ENCODE measurements at regions not wholly inside any gene's neighbourhood (a gene's known extent, or its start where the extent isn't known, plus 50 kb on each side); places are given as distances from the start of the nearest gene placed in this dataset.

- peak; percentile 10 for DNase-seq (ENCODE audit: low read depth)
Measured at GRCh38 chr2:49490710-49491109, 336.4 kb upstream of the FSHR start.

GRCh38 chr2:49487139-49487538, 332.8 kb upstream of the FSHR start:
- DNase-seq (ENCODE audit: low read depth): no peak

- no peak for DNase-seq (ENCODE audit: low read depth)
Measured at GRCh38 chr2:49480520-49480919, 326.2 kb upstream of the FSHR start.

- no peak for DNase-seq (ENCODE audit: low read depth)
Measured at GRCh38 chr2:49465157-49465831, 311.0 kb upstream of the FSHR start.

GRCh38 chr2:49459314-49459993, 305.1 kb upstream of the FSHR start:
- no peak for DNase-seq (ENCODE audit: low read depth)

GRCh38 chr2:49444005-49444404, 289.7 kb upstream of the FSHR start:
- no peak for DNase-seq (ENCODE audit: low read depth)

- no peak for DNase-seq (ENCODE audit: low read depth)
Measured at GRCh38 chr2:49426996-49427395, 272.7 kb upstream of the FSHR start.

- DNase-seq (ENCODE audit: low read depth): no peak
Measured at GRCh38 chr2:49416252-49416651, 261.9 kb upstream of the FSHR start.

- no peak for DNase-seq (ENCODE audit: low read depth)
Measured at GRCh38 chr2:49404108-49404507, 249.8 kb upstream of the FSHR start.

GRCh38 chr2:49403637-49404036, 249.3 kb upstream of the FSHR start:
- no peak for DNase-seq (ENCODE audit: low read depth)

GRCh38 chr2:49379406-49379805, 225.1 kb upstream of the FSHR start:
- no peak for DNase-seq (ENCODE audit: low read depth)

GRCh38 chr2:49371128-49371701, 216.9 kb upstream of the FSHR start:
- no peak for DNase-seq (ENCODE audit: low read depth)

- DNase-seq (ENCODE audit: low read depth): no peak
Measured at GRCh38 chr2:49369650-49370049, 215.3 kb upstream of the FSHR start.

- DNase-seq (ENCODE audit: low read depth): no peak
Measured at GRCh38 chr2:49369101-49369500, 214.8 kb upstream of the FSHR start.

GRCh38 chr2:49367003-49367402, 212.7 kb upstream of the FSHR start:
- DNase-seq (ENCODE audit: low read depth): no peak

- DNase-seq (ENCODE audit: low read depth): no peak
Measured at GRCh38 chr2:49360407-49360767, 206.1 kb upstream of the FSHR start.

- DNase-seq (ENCODE audit: low read depth): no peak
Measured at GRCh38 chr2:49359721-49360406, 205.5 kb upstream of the FSHR start.

GRCh38 chr2:49355611-49356010, 201.3 kb upstream of the FSHR start:
- no peak for DNase-seq (ENCODE audit: low read depth)

- no peak for DNase-seq (ENCODE audit: low read depth)
Measured at GRCh38 chr2:49351560-49351959, 197.2 kb upstream of the FSHR start.

GRCh38 chr2:49343638-49344037, 189.3 kb upstream of the FSHR start:
- DNase-seq (ENCODE audit: low read depth): no peak

GRCh38 chr2:49342156-49342555, 187.8 kb upstream of the FSHR start:
- no peak for DNase-seq (ENCODE audit: low read depth)

- DNase-seq (ENCODE audit: low read depth): no peak
Measured at GRCh38 chr2:49335546-49335945, 181.2 kb upstream of the FSHR start.

GRCh38 chr2:49332415-49332814, 178.1 kb upstream of the FSHR start:
- peak; percentile 3 for DNase-seq (ENCODE audit: low read depth)

Measured in renal cortical epithelial cell (primary cell).